Hematopoietic multipotent progenitor cell treated with erythropoietin and hydrocortisone succinate and interleukin-3 and kit ligand, for 8 days (in vitro differentiated cells): ENCODE measurements at regions not wholly inside any gene's neighbourhood (a gene's known extent, or its start where the extent isn't known, plus 50 kb on each side); places are given as distances from the start of the nearest gene placed in this dataset.
"Not testable (repeated sequence)": the region's sequence is repeated elsewhere in the genome, so short reads cannot be mapped to it uniquely, and the experiment has no call there.

ENCODE experiments used
- DNase-seq: peaks from one replicate; pipeline ENCODE4 v3.0.0-alpha.2; 2015

- DNase-seq: no peak
Observed at GRCh38 chr9:103407260-103407659, 412.1 kb downstream of the CYLC2 start.

GRCh38 chr9:103410059-103410458 lies 414.9 kb downstream of the CYLC2 start:
- DNase-seq: no peak

GRCh38 chr9:103427696-103428095 lies 432.6 kb downstream of the CYLC2 start:
- DNase-seq: no peak

- DNase-seq: no peak
Observed at GRCh38 chr9:103430469-103430868, 435.3 kb downstream of the CYLC2 start.

DNA sequence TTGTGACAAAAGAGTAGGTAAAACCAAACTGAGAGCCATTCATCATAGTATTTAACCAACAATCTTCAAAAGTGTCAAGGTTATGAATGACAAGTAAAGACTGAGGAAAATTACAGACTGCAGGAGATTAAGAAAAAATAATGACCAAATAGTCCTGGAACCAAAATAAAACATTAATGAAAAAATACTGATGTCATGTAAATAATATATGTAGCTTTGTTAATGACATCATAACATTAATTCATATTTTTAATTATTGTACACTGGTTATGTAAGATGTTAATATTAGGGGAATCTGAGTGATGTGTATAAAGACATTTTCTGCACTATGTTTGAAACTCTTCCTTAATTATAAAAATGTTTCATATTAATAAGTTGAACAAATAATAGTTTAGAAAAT lies 436.7 kb downstream of the CYLC2 start:
- no peak for DNase-seq

- DNase-seq: no peak
Observed at GRCh38 chr9:103444176-103444575, 449.0 kb downstream of the CYLC2 start.

GRCh38 chr9:103458826-103459225 lies 463.7 kb downstream of the CYLC2 start:
- no peak for DNase-seq

DNA sequence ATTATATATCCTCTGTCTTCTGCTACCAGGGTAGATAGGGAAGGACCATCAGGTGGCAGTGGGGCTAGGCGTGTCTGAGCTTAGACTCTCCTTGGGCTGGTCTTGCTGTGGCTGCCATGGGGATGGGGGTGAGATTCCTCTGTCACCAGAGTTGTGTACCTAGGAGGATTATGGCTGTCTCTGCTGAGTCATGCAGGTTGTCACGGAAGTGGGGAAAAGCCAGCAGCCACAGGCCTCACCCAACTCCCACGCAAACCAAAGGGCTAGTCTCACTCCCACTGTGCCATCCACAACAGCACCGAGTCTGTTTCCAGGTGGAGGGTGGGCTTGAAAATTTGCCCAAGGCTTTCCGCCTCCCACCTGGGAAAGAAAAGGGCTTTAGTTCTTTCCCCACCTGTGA lies 476.1 kb downstream of the CYLC2 start:
- DNase-seq: no peak

DNA sequence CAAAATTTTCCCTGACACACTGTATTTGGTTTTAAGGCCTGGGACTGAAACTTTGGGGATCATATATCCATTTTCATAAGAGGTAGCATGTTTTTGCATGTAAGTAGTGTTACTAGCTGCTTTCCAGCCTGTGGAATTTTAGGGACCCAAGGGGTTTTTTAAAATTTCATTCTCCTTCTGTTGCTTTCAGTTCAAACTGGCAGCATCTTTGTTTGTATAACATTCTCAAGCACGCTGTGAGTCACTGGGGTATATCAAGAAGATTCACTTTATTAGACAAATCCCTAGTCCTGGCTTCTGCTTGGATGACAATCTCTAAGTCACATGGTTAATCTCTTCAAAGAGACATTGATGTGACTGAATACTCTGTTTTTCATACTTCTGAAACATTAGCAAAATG lies 479.0 kb downstream of the CYLC2 start:
- DNase-seq: no peak

DNA sequence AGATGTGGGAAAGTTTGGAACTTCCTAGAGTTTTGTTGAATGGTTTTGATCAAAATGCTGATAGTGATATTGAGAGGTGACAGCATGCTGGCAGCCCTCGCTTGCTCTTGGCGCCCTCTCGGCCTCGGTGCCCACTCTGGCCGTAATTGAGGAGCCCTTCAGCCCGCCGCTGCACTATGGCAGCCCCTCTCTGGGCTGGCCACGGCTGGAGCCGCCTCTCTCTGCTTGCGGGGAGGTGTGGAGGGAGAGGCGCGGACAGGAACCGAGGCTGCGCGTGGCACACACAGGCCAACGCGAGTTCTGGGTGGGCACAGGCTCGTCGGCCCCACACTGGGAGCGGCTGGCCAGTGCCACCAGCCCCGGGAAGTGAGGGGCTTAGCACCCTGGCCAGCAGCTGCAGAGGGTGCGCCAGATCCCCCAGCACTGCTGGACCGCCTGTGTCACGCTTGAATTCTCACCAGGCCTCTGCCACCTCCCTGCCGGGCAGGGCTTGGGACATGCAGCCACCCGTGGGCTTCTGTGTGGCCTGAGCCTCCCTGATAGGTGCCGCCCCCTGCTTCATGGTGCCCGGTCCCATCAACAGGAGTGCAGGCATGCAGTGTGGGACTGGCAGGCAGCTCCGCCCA lies 488.5 kb downstream of the CYLC2 start:
- DNase-seq: no peak

DNA sequence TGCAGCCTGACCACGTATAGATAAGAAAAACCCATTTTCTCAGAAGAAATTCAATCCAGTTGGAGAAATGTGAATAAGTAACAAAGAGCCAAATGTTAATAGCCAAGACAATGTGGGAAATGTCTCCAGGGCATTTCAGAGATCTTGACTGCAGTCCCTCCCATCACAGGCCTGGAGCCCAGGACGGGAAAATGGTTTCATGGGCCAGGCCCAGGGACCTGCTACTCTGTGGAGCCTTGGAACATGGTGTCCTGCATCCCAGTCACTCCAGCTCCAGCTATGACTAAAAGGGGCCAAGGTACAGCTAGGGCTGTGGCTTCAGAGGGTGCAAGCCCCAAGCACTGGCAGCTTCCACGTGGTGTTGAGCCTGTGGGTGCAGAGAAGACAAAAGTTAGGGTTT lies 490.0 kb downstream of the CYLC2 start:
- no peak for DNase-seq

GRCh38 chr9:103514767-103515166 lies 519.6 kb downstream of the CYLC2 start:
- DNase-seq: no peak

DNA sequence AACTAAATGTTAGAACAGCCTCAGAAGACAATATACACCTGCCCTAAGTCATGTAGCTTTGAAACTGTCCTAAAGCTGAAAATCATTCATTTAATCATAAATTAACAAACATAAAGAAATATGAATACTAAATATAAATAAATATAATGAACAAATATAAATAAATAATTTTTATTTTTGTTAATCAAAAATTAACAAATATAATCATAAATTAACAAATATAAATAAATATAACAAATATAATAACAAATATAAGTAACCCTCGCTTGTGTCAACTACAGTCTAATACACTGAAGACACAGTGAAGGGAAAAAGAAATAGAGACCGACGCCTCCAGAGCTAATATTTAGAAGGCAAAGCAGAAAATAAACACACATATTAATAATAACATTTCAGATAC lies 527.3 kb downstream of the CYLC2 start:
- no peak for DNase-seq

DNA sequence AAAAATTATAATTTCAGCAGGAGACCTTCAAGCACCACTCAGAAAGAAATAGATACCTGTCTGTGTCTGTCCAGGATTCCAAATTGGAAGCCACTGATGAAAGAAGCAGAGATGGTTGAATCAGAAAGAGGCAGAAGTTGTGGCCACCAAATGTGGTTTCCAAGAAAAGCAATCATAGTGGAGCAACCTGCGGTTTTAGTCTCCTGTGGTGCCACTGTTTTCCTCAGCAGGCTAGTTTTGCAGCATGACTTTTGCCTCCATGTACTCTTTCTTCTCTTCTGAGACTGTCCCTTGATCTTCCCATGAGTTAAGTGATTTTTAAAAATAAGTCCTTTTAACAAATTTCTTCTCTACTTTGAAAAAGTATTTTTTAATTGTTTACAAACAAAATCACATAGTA lies 535.8 kb downstream of the CYLC2 start:
- no peak for DNase-seq

DNA sequence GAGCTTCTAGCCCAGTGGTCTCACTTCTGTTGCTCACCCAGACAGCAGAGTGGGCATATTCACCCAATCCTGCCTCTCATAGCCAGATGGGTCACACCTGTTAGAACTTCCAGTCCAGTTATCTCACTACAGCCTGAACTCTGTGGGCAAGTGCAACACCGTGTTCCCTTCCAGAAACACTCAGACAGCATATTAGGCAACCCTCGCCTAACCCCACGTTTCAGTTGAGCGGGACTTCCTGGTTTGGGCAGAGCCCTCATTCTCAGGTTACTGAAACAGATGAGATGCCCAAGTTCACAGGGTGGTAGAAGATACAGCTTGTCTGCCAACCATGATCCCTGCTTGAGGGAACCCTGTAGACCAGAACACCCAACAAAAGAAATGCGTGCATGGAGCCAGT lies 538.2 kb downstream of the CYLC2 start:
- DNase-seq: no peak

GRCh38 chr9:103537426-103537825 lies 542.3 kb downstream of the CYLC2 start:
- no peak for DNase-seq

- DNase-seq: no peak
Observed at GRCh38 chr9:103545260-103545659, 548.8 kb upstream of the SMC2 start.

GRCh38 chr9:103552712-103553111 lies 541.4 kb upstream of the SMC2 start:
- no peak for DNase-seq

GRCh38 chr9:103574056-103574455 lies 520.1 kb upstream of the SMC2 start:
- no peak for DNase-seq

GRCh38 chr9:103586721-103587120 lies 507.4 kb upstream of the SMC2 start:
- DNase-seq: no peak

DNA sequence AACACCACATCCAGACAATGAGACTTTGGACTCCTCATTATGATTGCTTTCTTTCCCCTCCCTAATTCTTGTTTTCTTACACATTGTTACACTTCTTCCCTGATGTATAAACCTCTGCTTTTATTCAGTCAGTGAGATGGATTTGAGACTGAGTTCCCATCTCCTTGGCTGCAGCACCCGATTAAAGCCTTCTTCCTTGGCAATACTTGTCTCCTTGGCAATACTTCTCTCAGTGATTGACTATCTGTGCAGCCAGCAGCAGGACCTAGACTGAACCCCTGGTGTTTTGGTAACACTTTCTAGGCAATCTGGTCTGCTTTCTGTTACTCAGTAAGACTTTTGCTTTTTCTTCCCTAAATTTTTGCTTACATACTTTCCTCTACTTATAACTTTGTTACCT lies 492.8 kb upstream of the SMC2 start:
- no peak for DNase-seq

- DNase-seq: not testable (repeated sequence)
Observed at GRCh38 chr9:103611950-103612349, 482.2 kb upstream of the SMC2 start.

GRCh38 chr9:103615994-103616393 lies 478.1 kb upstream of the SMC2 start:
- DNase-seq: no peak

- DNase-seq: no peak
Observed at GRCh38 chr9:103617046-103617445, 477.1 kb upstream of the SMC2 start.

DNA sequence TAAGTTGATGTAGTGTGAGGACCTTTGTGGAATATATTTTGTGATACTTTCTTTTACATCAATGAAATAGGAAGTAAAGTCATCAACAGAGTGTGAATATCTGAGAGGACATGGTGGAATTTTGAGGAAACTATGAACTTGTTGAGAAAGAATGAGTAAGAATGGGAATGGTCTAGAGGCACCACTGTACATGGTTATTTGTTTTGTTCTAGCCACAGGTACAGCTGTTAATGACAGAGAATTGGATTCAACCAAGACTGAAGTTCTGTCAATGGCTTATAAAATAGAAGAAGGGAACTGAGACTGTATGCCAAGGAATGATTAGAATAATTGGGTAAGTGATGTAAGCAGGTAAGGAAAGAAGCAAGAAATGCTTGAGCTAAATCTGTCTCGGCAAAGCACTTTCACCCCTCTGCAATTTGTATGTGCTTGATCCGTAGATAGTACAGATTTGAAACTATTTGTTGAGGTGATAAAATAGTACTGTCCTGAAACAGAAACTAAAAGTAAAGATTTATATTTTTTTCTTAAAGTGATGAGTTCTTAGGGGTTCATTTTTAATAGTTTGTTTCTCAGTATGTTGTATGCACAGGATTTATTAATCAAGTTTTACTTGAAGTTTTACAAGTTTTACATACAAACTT lies 468.8 kb upstream of the SMC2 start:
- no peak for DNase-seq
